Vagina (tissue), 2 donors: ENCODE measurements at regions not wholly inside any gene's neighbourhood (a gene's known extent, or its start where the extent isn't known, plus 50 kb on each side); places are given as distances from the start of the nearest gene placed in this dataset.

Source experiments
- DNase-seq, 2 donors: peaks; one replicate each; pipeline ENCODE4 v3.0.0-alpha.2; 2017; ENCODE audit errors: extremely low spot score in 2 of 2
- H3K27ac ChIP-seq: fragments of 200-600 bp; sonication (generic); one replicate; pipeline ENCODE4 v1.5.1; 2019
- H3K27me3 ChIP-seq: fragments of 200-600 bp; sonication (generic); one replicate; pipeline ENCODE4 v1.5.1; 2019
- H3K36me3 ChIP-seq, 2 donors: fragments of 200-600 bp; sonication (generic); one replicate each; pipeline ENCODE4 v1.5.1; 2017 to 2019
- H3K4me1 ChIP-seq: fragments of 200-600 bp; sonication (generic); one replicate; pipeline ENCODE4 v1.5.1; 2019
- H3K4me3 ChIP-seq, 2 donors: fragments of 200-600 bp; sonication (generic); 1 replicate in 1 of 2; 2 replicates in 1 of 2; pipeline ENCODE4 v1.5.1; 2016 to 2019
- H3K9me3 ChIP-seq: fragments of 200-600 bp; sonication (generic); one replicate; pipeline ENCODE4 v1.5.1; 2019
- CTCF ChIP-seq, 3 experiments: fragments of 450-650 bp in 2 of 3; fragments of 200-600 bp in 1 of 3; sonication (generic) in 1 of 3; IDR thresholded peaks; one replicate each; pipeline ENCODE4 v1.5.1; 2017 to 2019; ENCODE audit warnings: antibody characterized with exemption in 3 of 3, mild to moderate bottlenecking in 2 of 3, moderate library complexity in 2 of 3
- POLR2A ChIP-seq, 2 donors: fragments of 450-650 bp; IDR thresholded peaks; one replicate each; pipeline ENCODE4 v1.6.1; 2017; ENCODE audit warnings: antibody characterized with exemption in 2 of 2, mild to moderate bottlenecking in 2 of 2, moderate library complexity in 2 of 2
- POLR2AphosphoS5 ChIP-seq, 2 donors: sonication (generic); formaldehyde crosslinking; IDR thresholded peaks; one replicate each; pipeline ENCODE4 v1.9.0; 2017; ENCODE audit warnings: antibody characterized with exemption in 2 of 2, mild to moderate bottlenecking in 2 of 2, low read depth in 1 of 2; ENCODE audit not compliant: insufficient read depth in 1 of 2
- intact Hi-C: fragments of 100-400 bp; cut with DNase I; formaldehyde crosslinking; loops from one replicate; pipeline ENCODE4 v1.15.1; 2023

DNA sequence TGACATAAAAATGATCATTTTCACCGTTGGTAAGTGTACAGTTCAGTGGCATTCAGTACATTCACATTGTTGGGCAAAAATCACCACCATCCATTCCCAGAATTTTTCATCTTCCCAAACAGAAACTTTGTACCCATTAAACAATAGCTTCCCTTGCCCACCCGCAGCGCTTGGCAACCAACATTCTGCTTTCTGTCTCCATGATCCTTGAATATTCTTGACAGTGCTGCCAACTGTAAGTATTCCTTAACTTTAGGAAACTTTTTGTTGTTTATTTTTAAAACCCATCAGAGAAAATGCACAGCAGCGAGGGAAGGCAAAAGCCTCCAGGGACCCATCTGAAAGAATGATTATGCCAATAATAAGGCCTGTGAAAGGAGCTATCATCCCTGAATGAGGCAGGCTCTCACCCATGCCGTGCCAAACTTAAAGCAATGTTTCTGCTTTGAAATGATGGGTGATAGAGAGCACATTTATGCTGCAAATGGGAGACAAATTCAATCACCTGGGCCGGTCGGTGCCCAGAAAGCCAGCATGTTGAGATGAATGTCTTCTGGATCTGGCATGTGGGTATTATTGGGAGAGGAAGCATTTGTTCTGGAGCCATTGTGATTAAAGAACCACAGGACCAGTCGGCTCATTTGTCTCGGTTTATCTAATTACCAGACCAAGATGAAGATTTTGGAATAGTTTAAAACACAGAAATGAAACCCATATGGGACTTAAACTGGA, 202.1 kb upstream of the NPVF start:
- no peaks in the 10 kb centered on the region for H3K36me3 ChIP-seq
- no peak for TF ChIP-seq POLR2AphosphoS5 (IDR thresholded peaks at IDR 0.05; ENCODE audit: insufficient read depth in 1 of 2, low read depth in 1 of 2)
- TF ChIP-seq CTCF (IDR thresholded peaks at IDR 0.05): no peak
- TF ChIP-seq POLR2A (IDR thresholded peaks at IDR 0.05): no peak
- no peak for DNase-seq
- H3K27ac ChIP-seq: peak overlapping the region; percentile 23
- H3K9me3 ChIP-seq: no peaks in the 10 kb centered on the region
- H3K27me3 ChIP-seq: no peaks in the 10 kb centered on the region
- intact Hi-C loops: no loop called here
- peaks cover 12% of the 10 kb centered on the region for H3K4me1 ChIP-seq
- H3K4me3 ChIP-seq: no peak overlapping the region

- no peak for DNase-seq
- H3K27ac ChIP-seq: no peak overlapping the region
- TF ChIP-seq POLR2A (IDR thresholded peaks at IDR 0.05): no peak
- no peak for TF ChIP-seq POLR2AphosphoS5 (IDR thresholded peaks at IDR 0.05; ENCODE audit: insufficient read depth in 1 of 2, low read depth in 1 of 2)
- TF ChIP-seq CTCF (IDR thresholded peaks at IDR 0.05): no peak
Observed at GRCh38 chr7:25431956-25432450, 203.7 kb upstream of the NPVF start.

GRCh38 chr7:25432807-25433206, 204.5 kb upstream of the NPVF start:
- TF ChIP-seq POLR2AphosphoS5 (IDR thresholded peaks at IDR 0.05; ENCODE audit: insufficient read depth in 1 of 2, low read depth in 1 of 2): no peak
- no peak for TF ChIP-seq POLR2A (IDR thresholded peaks at IDR 0.05)
- no peak for TF ChIP-seq CTCF (IDR thresholded peaks at IDR 0.05)
- H3K27ac ChIP-seq: no peak overlapping the region
- no peaks in the 10 kb centered on the region for H3K36me3 ChIP-seq
- intact Hi-C loops: no loop called here
- no peaks in the 10 kb centered on the region for H3K9me3 ChIP-seq
- no peak for DNase-seq
- no peak overlapping the region for H3K4me3 ChIP-seq
- no peaks in the 10 kb centered on the region for H3K27me3 ChIP-seq
- peaks cover 12% of the 10 kb centered on the region for H3K4me1 ChIP-seq

More at GRCh38 chr7:25431956-25432450, 203.7 kb upstream of the NPVF start:
- Histone ChIP-seq H3K36me3 (no peaks in the 10 kb centered on the region), H3K27me3 (no peaks in the 10 kb centered on the region), H3K9me3 (no peaks in the 10 kb centered on the region), H3K4me3 (no peak overlapping the region), H3K4me1 (peaks cover 12% of the 10 kb centered on the region)
- intact Hi-C loops: no loop called here

DNA sequence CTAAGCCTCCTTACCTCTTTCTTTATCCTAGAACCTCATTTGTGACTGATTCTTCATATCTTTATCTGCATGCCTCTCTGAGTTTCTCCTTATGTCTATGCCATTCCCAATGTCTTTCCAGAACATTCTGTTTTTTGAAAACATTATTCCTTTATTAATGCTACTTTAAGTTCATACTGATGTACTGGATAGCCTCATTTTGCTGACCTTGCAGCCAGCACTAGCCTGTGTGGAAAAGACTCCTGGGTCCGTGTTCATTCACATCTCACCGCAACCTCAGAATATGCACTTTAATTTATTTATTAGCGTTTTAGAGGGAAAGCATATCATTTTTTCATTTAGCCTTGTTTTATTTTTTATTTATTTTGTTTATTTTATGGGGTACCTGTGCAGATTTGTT, 208.1 kb upstream of the NPVF start:
- TF ChIP-seq CTCF (IDR thresholded peaks at IDR 0.05) (no peak), POLR2AphosphoS5 (IDR thresholded peaks at IDR 0.05; ENCODE audit: insufficient read depth in 1 of 2, low read depth in 1 of 2) (no peak), POLR2A (IDR thresholded peaks at IDR 0.05) (no peak)
- Histone ChIP-seq H3K4me1 (no peaks in the 10 kb centered on the region), H3K36me3 (no peaks in the 10 kb centered on the region), H3K4me3 (no peak overlapping the region), H3K9me3 (no peaks in the 10 kb centered on the region), H3K27me3 (no peaks in the 10 kb centered on the region), H3K27ac (no peak overlapping the region)
- DNase-seq: no peak
- intact Hi-C loops: no loop called here

DNA sequence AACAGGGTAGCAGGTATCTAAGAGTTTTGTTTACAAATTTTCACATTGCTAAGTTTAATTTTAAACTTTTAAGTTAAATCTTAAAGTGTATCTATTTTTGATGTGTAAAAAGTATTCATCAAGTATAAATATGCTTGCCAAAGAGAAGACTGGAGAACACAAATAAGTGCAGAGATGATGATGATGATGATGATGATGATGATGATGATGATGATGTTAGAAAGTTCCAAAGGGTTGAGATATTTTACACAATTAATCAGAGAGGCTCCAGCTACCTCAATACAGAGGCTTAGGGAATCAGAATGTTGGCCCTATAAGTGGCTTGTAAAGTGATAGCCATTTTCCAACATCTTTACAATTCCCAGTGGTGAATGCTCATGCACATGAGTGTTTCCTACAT, 209.0 kb upstream of the NPVF start:
- intact Hi-C loops: no loop called here
- H3K36me3 ChIP-seq: no peaks in the 10 kb centered on the region
- H3K27me3 ChIP-seq: no peaks in the 10 kb centered on the region
- no peak overlapping the region for H3K27ac ChIP-seq
- H3K4me3 ChIP-seq: no peak overlapping the region
- no peaks in the 10 kb centered on the region for H3K9me3 ChIP-seq
- TF ChIP-seq POLR2A (IDR thresholded peaks at IDR 0.05) (no peak), CTCF (IDR thresholded peaks at IDR 0.05) (no peak), POLR2AphosphoS5 (IDR thresholded peaks at IDR 0.05; ENCODE audit: insufficient read depth in 1 of 2, low read depth in 1 of 2) (no peak)
- DNase-seq: no peak
- H3K4me1 ChIP-seq: no peaks in the 10 kb centered on the region
